Femur (tissue), 1 donor: ENCODE measurements at regions not wholly inside any gene's neighbourhood (a gene's known extent, or its start where the extent isn't known, plus 50 kb on each side); places are given as distances from the start of the nearest gene placed in this dataset.
A peak's percentile ranks its signal among the peaks of the same experiment; 100 is the strongest.
"Not testable (repeated sequence)": the region's sequence is repeated elsewhere in the genome, so short reads cannot be mapped to it uniquely, and the experiment has no call there.

Experiments used
- DNase-seq: peaks from one replicate; pipeline ENCODE4 v3.0.0-alpha.2; 2017

DNA sequence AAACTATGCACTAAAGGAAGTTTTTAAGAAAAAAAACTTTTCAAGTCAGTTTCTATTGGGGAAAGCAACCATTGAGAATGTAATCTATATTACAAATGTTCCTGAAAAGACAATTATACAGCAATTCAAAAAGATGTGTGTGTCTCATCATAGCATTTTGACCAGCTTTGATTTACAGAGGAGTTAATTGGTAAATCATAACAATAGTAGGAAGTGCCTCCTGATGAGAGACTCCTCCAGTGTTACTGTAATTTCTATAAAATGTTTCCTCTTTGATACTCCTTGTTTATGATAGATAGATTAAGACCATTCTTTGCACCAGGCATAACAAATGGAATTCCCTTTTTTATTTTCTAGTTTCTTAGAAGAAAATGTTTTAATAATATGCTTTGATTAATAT, 249.9 kb downstream of the CALCRL start:
- DNase-seq = no peak

GRCh38 chr2:187194049-187194448, 254.0 kb downstream of the CALCRL start:
- no peak for DNase-seq

GRCh38 chr2:187188783-187189631, 259.0 kb downstream of the CALCRL start:
- DNase-seq = no peak

DNA sequence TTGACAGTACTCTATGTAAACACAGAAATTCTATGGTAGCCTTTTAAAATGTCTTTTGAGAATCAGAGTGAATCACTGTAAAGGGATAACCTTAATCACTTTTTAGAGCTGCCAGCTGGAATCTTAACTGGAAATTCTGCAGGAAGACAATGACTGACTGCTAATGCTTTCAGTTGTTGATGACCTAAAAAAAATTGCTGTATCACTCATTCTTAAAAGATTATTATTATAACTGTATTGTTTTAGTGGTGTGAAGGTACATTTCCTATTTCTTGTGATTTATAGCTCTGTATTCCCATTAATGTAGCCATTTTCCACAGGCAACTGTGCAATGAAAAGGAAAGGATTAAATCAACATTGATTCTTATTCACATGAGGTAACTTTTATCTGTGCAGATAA, 260.5 kb downstream of the CALCRL start:
- no peak for DNase-seq

DNA sequence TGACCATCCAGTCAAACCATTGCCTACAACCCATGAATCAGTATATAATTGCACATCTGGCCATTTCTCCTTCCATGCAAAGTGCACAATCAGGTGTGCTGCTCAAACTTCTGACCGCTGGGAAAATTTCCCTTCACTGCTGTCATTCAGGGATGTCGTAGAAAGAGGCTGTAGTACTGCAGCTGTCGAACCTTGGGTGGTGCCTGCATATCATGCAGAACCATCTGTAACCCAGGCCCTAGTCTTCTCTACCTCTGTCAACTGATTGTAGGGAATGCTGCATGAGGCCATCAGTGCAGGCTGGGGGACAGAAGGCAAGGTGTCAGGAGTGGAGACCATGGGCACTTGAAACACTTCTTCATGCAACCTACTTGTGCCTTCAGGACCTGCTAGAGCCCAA, 267.5 kb downstream of the CALCRL start:
- DNase-seq = no peak

DNA sequence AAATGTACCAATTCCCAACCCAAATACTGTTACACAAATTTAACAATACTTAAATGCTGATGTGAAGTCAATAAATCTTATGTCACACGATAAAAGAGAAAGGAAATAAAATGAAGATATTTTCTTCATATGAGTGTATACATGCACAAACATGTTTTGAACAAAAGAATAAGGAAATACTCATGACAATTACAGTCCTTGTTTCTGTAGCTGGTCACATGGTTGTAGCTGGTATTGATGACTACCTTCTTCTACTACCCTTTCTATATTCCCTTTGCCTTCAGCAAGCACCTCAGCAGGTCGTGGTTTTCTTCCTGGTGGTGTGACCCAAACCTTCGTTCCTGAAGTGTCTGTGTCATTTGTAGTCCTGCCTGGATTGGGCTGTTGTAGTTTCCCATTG, 269.2 kb downstream of the CALCRL start:
- not testable (repeated sequence) for DNase-seq

- DNase-seq = no peak
These were observed 270.8 kb downstream of the CALCRL start for GRCh38 chr2:187177253-187177652.

DNA sequence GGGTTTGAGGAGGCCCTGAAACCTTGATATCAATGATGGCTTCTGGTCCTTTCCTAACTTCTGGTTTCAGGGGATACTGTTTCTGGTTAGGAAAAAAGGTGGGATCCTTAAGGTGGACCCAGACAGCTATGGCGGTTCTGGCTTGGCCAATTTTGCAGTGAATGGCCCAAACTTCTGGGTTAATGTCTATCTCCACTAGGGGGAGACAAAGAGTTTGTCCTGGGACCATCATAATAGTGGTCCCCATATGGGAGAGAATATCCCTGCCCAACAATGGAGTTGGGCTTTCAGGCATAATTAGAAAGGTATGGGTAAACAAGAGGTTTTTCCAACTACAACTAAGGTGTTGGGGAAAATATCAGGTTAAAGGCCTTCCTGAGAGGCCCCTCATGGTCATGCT, 273.5 kb downstream of the CALCRL start:
- DNase-seq = no peak

DNA sequence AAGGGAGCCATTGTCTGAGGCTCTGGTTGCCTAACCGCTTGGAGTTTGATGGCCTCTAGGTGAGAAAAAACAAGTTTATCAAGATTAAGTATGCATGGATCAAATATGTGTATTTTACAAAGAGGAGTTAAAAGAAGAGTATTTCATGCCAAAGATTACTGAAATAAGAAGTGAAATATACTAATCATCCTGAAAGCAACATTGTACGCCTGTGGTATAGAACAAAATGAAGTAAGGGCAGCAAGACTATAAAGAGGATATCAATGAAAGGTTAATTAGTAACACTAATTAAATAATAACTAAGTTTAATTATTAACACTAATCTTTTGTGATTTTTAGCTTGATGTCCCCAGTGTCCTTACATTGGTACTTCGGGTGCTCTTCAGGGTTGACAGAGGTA, 276.7 kb downstream of the CALCRL start:
- no peak for DNase-seq

DNA sequence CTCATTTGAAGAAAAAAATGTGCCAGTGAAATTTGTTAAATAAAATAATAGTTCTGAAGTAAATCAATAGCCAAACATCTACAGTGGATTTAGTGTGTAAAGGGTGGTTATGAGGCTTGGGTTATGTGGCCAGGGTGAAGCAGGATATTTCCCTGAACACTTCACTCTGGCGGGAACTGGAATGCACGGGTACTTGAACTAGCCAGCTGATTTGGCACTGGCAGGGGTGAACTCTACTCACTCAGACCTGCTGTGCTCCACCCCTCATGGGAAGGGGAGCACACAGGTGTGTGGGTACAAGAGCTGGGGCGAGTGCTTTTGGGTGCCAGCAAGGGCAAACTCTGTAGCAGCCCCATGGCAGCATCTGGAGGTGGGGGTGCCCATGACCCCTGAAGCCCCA, 278.2 kb downstream of the CALCRL start:
- DNase-seq = no peak

DNA sequence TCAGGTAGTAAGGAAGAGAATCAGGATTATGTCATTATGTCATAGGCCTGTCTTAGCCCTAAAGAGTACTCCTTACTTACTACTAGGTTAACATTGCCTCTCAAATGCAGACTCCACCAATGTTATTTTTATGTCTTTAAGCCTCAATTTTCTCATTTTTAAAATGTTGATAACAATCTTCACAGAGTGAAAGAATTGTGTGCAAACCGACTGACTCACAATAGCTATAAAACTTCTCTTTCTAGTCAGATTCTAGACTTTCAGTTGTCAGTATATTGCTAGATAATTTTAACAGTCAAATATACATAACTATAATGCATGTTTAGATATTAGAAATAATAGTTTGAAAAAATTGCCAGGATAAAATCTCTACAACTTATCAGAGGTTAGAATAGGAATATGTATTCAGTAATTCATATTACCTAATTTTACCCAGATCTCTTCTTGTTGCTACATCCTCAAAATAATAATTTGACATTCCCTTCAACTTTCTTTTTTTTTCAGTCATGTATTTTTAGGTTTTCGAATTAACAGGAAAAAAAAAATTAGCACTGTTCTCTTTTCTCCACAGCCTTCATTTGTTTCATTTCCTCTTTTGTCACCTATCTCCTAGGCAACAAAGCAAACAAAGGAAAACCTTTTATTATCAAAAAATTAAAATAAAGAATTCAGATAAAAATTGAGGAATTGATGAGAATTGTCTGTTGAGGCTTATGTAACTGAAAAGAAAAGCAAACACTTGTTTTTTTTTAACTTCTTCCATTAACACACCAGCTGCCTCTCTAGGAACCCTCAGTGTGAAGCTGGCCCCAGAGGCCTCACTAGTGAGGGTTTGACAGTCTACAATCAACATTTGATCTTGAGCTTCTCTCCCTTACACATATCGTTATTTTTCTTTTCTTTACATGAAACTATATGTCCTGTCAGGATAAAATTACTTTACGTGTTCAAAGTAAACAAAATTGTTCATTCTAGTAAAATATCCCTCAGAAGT, 279.0 kb downstream of the CALCRL start:
- DNase-seq = no peak

DNA sequence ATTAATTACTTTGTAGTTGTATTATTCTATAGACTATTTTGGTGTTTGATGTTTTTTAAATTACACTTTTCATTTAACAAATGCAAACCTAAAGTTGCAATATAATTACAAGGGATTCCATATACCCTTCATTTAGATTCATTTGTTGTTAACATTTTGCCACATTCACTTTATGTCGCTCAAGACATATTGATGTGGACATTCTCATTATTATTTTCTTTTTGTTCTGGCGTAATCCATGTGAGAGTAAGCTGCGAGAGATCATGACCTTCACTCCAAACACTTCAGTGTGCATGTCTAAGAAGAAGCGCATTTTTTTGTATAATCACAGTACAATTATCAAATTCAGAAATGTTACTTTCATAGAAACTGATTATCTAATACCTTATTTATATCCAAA, 280.6 kb downstream of the CALCRL start:
- no peak for DNase-seq

DNA sequence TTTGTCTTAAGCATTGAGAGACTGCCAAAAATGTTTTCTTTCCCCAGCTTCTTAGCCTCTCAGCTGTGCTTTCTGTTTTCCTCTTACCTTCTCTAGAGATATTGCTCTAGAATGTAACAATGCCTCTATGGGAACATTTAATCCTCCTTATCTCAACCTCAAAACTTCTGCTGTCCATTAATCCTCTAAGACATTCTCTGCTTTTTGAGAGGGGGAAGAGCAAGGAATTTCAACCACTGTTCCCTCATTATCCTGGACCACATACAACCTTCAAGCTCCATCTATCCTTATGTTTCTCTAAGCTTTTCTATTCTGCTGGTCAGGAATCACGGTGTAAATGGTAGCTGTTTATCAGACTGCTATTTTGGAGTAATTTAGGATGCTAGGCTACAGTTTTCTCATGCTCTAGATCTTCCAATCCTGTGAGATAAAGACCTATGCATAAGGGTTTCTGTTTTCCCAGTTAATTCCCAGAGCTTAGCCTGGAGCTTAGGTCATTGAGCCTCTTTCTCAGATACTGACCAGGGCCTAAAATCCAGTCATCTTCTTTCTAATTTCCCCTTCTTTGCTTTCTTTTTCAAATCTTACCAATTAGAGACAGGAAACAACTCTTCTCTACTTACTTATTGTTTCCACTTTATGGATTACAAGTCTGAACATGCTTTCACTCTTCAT, 282.0 kb downstream of the CALCRL start:
- no peak for DNase-seq

- no peak for DNase-seq
These were observed 289.6 kb downstream of the CALCRL start for GRCh38 chr2:187158452-187158851.

GRCh38 chr2:187157046-187157445, 291.0 kb downstream of the CALCRL start:
- no peak for DNase-seq

DNA sequence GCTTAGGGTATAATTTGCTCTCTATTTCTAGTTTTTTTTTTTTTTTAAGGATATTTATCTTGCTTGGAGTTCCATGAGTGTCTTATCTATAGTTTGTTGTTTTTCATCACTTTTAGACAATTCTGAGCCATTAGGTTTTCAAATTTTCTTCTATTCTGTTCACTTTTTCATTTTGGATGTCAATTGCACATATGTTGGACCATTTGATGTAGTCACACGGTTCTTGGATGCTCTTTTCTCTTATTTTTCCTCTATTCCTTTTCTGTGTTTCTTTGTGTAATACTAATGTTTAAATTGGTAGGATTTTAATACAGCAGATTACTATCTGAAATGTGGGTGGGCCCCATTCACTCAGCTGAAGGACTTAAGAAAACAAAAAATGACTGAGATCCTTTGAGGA, 292.6 kb downstream of the CALCRL start:
- DNase-seq = no peak

DNA sequence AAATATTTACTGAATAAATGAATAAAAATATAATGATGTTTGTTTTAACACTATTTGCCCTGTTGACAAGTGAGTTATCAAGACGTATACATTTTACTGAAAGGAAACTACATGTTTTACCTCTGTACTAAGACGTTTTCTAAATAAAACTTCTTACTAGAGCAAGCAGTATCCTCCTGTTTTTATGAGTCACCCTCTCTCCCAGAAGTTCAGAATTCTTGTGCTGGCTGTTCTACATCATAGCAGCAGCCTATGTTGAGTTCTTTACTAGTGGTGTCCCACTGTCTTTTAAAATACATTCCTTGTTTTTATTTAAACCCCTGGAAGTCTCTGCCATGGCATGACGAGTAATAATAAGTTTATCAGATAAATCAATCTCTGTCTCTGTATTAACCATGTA, 297.4 kb downstream of the CALCRL start:
- DNase-seq = no peak

DNA sequence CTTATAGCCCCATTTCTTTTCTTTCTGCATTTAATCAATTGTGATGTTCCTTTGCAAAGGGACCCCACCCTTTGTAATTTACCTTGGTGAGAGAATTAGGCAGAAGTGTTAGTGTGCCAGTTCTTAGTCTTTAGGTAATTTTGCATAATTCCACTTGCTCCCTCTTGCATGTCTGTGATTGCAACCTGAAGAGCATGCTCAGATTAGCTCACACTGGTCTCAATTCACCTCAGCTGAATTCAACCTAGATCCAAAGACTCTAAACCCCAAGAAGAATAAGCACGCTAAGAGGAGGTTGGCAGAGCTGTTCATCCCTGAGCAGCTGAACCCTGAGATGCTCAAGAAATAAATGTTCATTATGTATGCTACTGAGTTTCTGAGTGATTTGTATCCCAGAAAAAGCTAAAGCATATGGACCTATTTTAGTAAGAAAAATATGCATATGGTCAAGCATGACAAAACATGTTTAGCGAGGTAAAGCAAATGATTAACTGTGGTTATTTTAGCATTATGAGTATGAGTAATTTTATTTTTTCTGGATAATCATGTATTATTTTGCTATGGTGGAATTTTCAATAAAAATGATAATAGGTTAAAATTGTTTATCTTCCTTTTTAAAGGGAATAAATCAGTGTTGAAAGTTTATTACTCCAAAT, 299.2 kb upstream of the ZSWIM2 start:
- DNase-seq = no peak

DNA sequence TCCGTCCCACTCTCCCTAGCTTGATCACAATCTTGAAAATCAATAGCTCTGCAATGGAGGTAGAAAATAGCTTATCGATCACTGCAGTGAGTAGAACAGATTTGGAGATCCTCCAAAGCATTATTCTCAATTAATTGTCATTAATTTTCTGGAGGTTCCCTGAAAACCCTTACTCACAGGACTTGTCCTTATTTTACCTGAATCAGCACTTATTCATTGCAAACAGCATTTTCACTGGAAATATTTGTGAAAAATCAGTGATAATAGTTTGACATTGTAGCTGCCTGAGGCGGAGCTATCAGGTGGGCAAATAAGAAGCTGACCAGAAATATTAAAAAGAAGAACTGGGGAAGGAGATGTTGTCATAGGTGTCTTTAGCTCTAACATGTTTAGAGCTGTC, 294.6 kb upstream of the ZSWIM2 start:
- no peak for DNase-seq

DNA sequence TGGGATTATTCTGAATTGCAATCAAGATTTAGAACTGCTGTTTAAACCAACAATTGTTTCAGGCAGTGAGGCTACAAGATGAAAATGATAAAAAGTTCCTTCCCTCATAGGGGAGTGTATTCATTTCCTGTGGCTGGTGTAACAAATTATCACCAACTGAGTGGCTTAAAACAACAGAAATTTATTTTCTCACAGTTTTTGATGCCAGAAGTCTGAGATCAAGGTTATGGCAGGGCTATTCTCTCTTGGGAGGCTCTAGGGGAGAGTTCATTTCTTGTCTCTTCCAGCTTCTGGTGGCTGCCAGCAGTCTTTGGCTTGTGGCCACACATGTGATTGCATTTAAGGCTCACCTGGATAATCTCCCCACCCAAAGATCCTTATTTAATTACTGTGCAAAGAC, 290.5 kb upstream of the ZSWIM2 start:
- no peak for DNase-seq

- DNase-seq = peak; percentile 37
These were observed 289.3 kb upstream of the ZSWIM2 start for GRCh38 chr2:187138265-187138664.

DNA sequence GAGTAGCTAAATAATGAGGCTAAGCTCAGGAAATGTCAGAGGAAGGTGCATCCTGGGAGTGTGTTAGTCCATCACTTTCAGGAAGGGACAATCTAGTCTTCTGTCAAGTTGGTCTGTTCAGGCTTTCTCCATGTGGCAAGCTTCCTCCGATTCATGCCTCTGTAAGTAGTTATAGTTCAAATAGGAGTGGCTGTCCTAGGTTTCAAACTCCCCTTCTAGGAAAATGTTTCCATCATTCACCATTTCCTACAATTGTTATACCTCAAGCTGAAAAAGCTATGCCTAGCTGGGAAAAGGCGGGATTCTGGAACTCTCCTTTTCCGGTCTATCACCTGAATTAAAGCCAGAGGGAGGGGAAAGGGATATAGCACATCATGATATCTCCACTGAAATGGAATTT, 287.7 kb upstream of the ZSWIM2 start:
- DNase-seq = no peak

GRCh38 chr2:187134306-187134705, 285.3 kb upstream of the ZSWIM2 start:
- no peak for DNase-seq
